ENCODE measurements at regions not wholly inside any gene's neighbourhood (a gene's known extent, or its start where the extent isn't known, plus 50 kb on each side); places are given as distances from the start of the nearest gene placed in this dataset.

GRCh38 chr16:65355706-65356105 is 233.8 kb upstream of the CDH11 start:
- Mint-ChIP-seq H3K27me3 (ENCODE audit: low read depth, unreplicated experiment) (peaks cover 5% of the 10 kb centered on the region), H3K9me3 (ENCODE audit: unreplicated experiment) (peaks cover 2% of the 10 kb centered on the region), H3K36me3 (ENCODE audit: low read depth, unreplicated experiment) (no peaks in the 10 kb centered on the region), H3K27ac (ENCODE audit: unreplicated experiment) (no peak overlapping the region), H3K4me1 (ENCODE audit: low read depth, unreplicated experiment) (no peaks in the 10 kb centered on the region), H3K4me3 (ENCODE audit: unreplicated experiment) (no peak overlapping the region)
- Histone ChIP-seq H3K4me2 (ENCODE audit: low read length) (no peak overlapping the region), H3K4me1 (ENCODE audit: insufficient read depth, low read length) (no peaks in the 10 kb centered on the region), H4K20me1 (ENCODE audit: insufficient read depth, low read length) (no peaks in the 10 kb centered on the region), H3K9ac (ENCODE audit: low read length) (no peak overlapping the region), H3K79me2 (ENCODE audit: insufficient read depth, low read length) (no peaks in the 10 kb centered on the region), H3K4me3 (ENCODE audit: insufficient read depth, low read depth, low read length) (no peak overlapping the region), H3K9me3 (ENCODE audit: insufficient read depth, low read depth, low read length) (no peaks in the 10 kb centered on the region), H3K36me3 (ENCODE audit: insufficient read depth, low read length) (no peaks in the 10 kb centered on the region), H3K27me3 (ENCODE audit: insufficient read depth, low read length) (no peaks in the 10 kb centered on the region), H2AFZ (ENCODE audit: low read depth, low read length) (no peak overlapping the region), H3K27ac (ENCODE audit: low read depth, low read length) (no peak overlapping the region)
- FAIRE-seq, result no peak
- no peak for DNase-seq (ENCODE audit: low read depth)
- TF ChIP-seq CTCF (IDR thresholded peaks at IDR 0.05; ENCODE audit: insufficient read depth, low read depth, low read length) (no peak), EZH2 (IDR thresholded peaks at IDR 0.05; ENCODE audit: insufficient read depth, low read length) (no peak)

- no peaks in the 10 kb centered on the region for H3K9me3 ChIP-seq (ENCODE audit: insufficient read depth, low read depth, low read length)
- no peaks in the 10 kb centered on the region for H3K79me2 ChIP-seq (ENCODE audit: insufficient read depth, low read length)
- DNase-seq (ENCODE audit: low read depth) (no peak), FAIRE-seq (no peak)
- no peaks in the 10 kb centered on the region for H4K20me1 ChIP-seq (ENCODE audit: insufficient read depth, low read length)
- Mint-ChIP-seq H3K27ac (ENCODE audit: unreplicated experiment) (no peak overlapping the region), H3K4me3 (ENCODE audit: unreplicated experiment) (no peak overlapping the region), H3K9me3 (ENCODE audit: unreplicated experiment) (no peaks in the 10 kb centered on the region), H3K27me3 (ENCODE audit: low read depth, unreplicated experiment) (peaks cover 11% of the 10 kb centered on the region), H3K4me1 (ENCODE audit: low read depth, unreplicated experiment) (no peaks in the 10 kb centered on the region), H3K36me3 (ENCODE audit: low read depth, unreplicated experiment) (no peaks in the 10 kb centered on the region)
- H2AFZ ChIP-seq (ENCODE audit: low read depth, low read length), result no peak overlapping the region
- H3K36me3 ChIP-seq (ENCODE audit: insufficient read depth, low read length), result no peaks in the 10 kb centered on the region
- H3K27me3 ChIP-seq (ENCODE audit: insufficient read depth, low read length), result no peaks in the 10 kb centered on the region
- TF ChIP-seq EZH2 (IDR thresholded peaks at IDR 0.05; ENCODE audit: insufficient read depth, low read length) (no peak), CTCF (IDR thresholded peaks at IDR 0.05; ENCODE audit: insufficient read depth, low read depth, low read length) (no peak)
- no peak overlapping the region for H3K27ac ChIP-seq (ENCODE audit: low read depth, low read length)
- no peaks in the 10 kb centered on the region for H3K4me1 ChIP-seq (ENCODE audit: insufficient read depth, low read length)
- H3K4me3 ChIP-seq (ENCODE audit: insufficient read depth, low read depth, low read length), result no peak overlapping the region
- H3K4me2 ChIP-seq (ENCODE audit: low read length), result no peak overlapping the region
- no peak overlapping the region for H3K9ac ChIP-seq (ENCODE audit: low read length)
Measured at GRCh38 chr16:65353183-65353582, 231.3 kb upstream of the CDH11 start.

DNA sequence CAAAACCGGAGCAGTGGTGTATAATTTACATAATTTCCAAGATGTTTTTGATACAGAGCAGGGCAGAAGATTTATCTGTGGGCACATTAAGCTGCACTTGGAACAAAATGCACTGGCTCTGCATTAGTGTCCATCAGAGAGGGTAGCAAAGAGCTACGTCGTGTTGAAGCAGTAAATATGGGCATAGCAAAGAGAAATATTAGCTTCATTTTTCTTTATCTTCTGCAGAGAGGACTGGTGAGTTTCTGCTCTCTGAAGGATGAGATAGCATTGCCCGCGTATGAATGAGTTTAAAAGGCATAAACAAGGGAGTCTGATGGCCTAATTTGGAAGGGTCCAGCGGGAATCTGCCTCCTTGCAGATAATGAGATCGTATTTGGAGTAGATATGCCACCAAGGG is 227.8 kb upstream of the CDH11 start:
- Histone ChIP-seq H4K20me1 (ENCODE audit: insufficient read depth, low read length) (no peaks in the 10 kb centered on the region), H3K9me3 (ENCODE audit: insufficient read depth, low read depth, low read length) (no peaks in the 10 kb centered on the region), H3K4me3 (ENCODE audit: insufficient read depth, low read depth, low read length) (no peak overlapping the region), H3K4me1 (ENCODE audit: insufficient read depth, low read length) (no peaks in the 10 kb centered on the region), H3K27me3 (ENCODE audit: insufficient read depth, low read length) (no peaks in the 10 kb centered on the region), H3K4me2 (ENCODE audit: low read length) (no peak overlapping the region), H3K79me2 (ENCODE audit: insufficient read depth, low read length) (no peaks in the 10 kb centered on the region), H3K27ac (ENCODE audit: low read depth, low read length) (no peak overlapping the region), H2AFZ (ENCODE audit: low read depth, low read length) (no peak overlapping the region), H3K9ac (ENCODE audit: low read length) (no peak overlapping the region), H3K36me3 (ENCODE audit: insufficient read depth, low read length) (no peaks in the 10 kb centered on the region)
- H3K4me1 Mint-ChIP-seq (ENCODE audit: low read depth, unreplicated experiment), result no peaks in the 10 kb centered on the region
- TF ChIP-seq EZH2 (IDR thresholded peaks at IDR 0.05; ENCODE audit: insufficient read depth, low read length) (no peak), CTCF (IDR thresholded peaks at IDR 0.05; ENCODE audit: insufficient read depth, low read depth, low read length) (no peak)
- no peak overlapping the region for H3K4me3 Mint-ChIP-seq (ENCODE audit: unreplicated experiment)
- no peak for DNase-seq (ENCODE audit: low read depth)
- H3K27me3 Mint-ChIP-seq (ENCODE audit: low read depth, unreplicated experiment), result peaks cover 11% of the 10 kb centered on the region
- no peak overlapping the region for H3K27ac Mint-ChIP-seq (ENCODE audit: unreplicated experiment)
- FAIRE-seq, result no peak
- H3K9me3 Mint-ChIP-seq (ENCODE audit: unreplicated experiment), result no peaks in the 10 kb centered on the region
- no peaks in the 10 kb centered on the region for H3K36me3 Mint-ChIP-seq (ENCODE audit: low read depth, unreplicated experiment)
